K562 (cell line): ENCODE measurements at regions not wholly inside any gene's neighbourhood (a gene's known extent, or its start where the extent isn't known, plus 50 kb on each side); places are given as distances from the start of the nearest gene placed in this dataset.
A peak's percentile ranks its signal among the peaks of the same experiment; 100 is the strongest.

Experiments
- C11orf30 ChIP-seq: fragments of 450-650 bp; IDR thresholded peaks from 2 replicates; pipeline ENCODE4 v1.6.1; 2016; ENCODE audit warnings: low read depth, mild to moderate bottlenecking
- CCAR2 ChIP-seq: fragments of 200-400 bp; formaldehyde crosslinking; IDR thresholded peaks from 2 replicates; pipeline ENCODE4 v1.6.1; 2017; ENCODE audit warnings: mild to moderate bottlenecking, low read depth, low read length
- MAFG ChIP-seq: fragments of 450-650 bp; conservative IDR thresholded peaks from 2 replicates; pipeline ENCODE4 v1.6.1; 2016; ENCODE audit warnings: missing genetic modification characterization, missing compliant biosample characterization
- MAFK ChIP-seq: IDR thresholded peaks from 2 replicates; pipeline ENCODE4 v1.6.1; 2011; ENCODE audit warnings: low read length, improper control_type of control experiment
- MAZ ChIP-seq, 2 experiments: fragments of 450-650 bp in 1 of 2; sonication (generic) in 1 of 2; formaldehyde crosslinking; IDR thresholded peaks in 1 of 2; conservative IDR thresholded peaks in 1 of 2; 2 replicates each; pipeline versions ENCODE4 v1.4.0 to v1.5.0; 2020; ENCODE audit warnings: mild to moderate bottlenecking in 1 of 2, missing genetic modification reagents in 1 of 2
- MTA3 ChIP-seq: fragments of 450-650 bp; formaldehyde crosslinking; IDR thresholded peaks from 2 replicates; pipeline ENCODE4 v1.6.1; 2017; ENCODE audit warnings: mild to moderate bottlenecking, borderline replicate concordance
- NBN ChIP-seq: fragments of 450-650 bp; IDR thresholded peaks from 2 replicates; pipeline ENCODE4 v1.6.1; 2016; ENCODE audit warnings: low read depth, mild to moderate bottlenecking
- SIX5 ChIP-seq, 2 experiments: IDR thresholded peaks; 2 replicates each; pipeline ENCODE4 v1.6.1; 2011; ENCODE audit warnings: low read length in 2 of 2, borderline replicate concordance in 1 of 2, low read depth in 1 of 2, mild to moderate bottlenecking in 1 of 2, moderate library complexity in 1 of 2; ENCODE audit not compliant: insufficient read depth in 1 of 2
- ZBTB17 ChIP-seq: fragments of 450-650 bp; formaldehyde crosslinking; IDR thresholded peaks from 2 replicates; pipeline ENCODE4 v1.4.0; 2020; ENCODE audit warnings: mild to moderate bottlenecking
- ZNF274 ChIP-seq: IDR thresholded peaks from 2 replicates; pipeline ENCODE4 v1.6.1; 2011; ENCODE audit warnings: low read depth, mild to moderate bottlenecking, low read length, moderate library complexity, borderline replicate concordance
- TF ChIP-seq, protein P1 (sequence below): fragments of 450-650 bp; IDR thresholded peaks from 2 replicates; pipeline ENCODE4 v1.6.1; 2016; ENCODE audit warnings: mild to moderate bottlenecking, moderate library complexity
- TF ChIP-seq, protein P2 (sequence below): fragments of 450-650 bp; formaldehyde crosslinking; IDR thresholded peaks from 2 replicates; pipeline ENCODE4 v1.4.0; 2020; ENCODE audit warnings: mild to moderate bottlenecking, mixed read lengths

DNA sequence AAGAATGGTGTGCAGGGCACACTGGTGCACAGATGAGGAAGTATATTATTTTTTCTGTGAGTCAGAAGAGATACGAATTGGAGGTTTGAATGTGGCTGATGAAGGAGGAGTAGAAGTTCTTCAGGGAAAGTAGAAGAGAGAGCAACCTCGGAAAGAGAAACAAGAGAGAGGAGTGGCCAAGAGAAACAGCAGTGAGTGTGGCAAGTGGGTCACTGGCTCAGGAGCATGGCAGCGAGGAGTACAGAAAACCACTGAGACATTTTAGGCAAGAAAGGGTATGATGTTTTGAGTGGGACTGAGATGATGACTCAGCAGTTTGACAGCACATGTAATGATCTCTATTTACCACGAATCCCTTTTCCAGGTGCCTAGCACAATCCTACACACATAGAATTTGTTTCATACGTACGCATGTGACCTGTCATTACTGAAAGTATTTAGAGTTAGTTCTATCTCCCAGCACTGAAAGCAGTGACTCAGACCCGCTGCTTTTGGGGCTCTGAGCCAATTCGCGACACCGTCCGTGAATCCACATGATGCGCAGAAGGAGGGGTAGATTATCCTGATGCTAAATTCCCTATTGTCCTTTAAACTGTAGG is 915.4 kb downstream of the DCDC2C start (continued):
- TF ChIP-seq, protein P1, sequence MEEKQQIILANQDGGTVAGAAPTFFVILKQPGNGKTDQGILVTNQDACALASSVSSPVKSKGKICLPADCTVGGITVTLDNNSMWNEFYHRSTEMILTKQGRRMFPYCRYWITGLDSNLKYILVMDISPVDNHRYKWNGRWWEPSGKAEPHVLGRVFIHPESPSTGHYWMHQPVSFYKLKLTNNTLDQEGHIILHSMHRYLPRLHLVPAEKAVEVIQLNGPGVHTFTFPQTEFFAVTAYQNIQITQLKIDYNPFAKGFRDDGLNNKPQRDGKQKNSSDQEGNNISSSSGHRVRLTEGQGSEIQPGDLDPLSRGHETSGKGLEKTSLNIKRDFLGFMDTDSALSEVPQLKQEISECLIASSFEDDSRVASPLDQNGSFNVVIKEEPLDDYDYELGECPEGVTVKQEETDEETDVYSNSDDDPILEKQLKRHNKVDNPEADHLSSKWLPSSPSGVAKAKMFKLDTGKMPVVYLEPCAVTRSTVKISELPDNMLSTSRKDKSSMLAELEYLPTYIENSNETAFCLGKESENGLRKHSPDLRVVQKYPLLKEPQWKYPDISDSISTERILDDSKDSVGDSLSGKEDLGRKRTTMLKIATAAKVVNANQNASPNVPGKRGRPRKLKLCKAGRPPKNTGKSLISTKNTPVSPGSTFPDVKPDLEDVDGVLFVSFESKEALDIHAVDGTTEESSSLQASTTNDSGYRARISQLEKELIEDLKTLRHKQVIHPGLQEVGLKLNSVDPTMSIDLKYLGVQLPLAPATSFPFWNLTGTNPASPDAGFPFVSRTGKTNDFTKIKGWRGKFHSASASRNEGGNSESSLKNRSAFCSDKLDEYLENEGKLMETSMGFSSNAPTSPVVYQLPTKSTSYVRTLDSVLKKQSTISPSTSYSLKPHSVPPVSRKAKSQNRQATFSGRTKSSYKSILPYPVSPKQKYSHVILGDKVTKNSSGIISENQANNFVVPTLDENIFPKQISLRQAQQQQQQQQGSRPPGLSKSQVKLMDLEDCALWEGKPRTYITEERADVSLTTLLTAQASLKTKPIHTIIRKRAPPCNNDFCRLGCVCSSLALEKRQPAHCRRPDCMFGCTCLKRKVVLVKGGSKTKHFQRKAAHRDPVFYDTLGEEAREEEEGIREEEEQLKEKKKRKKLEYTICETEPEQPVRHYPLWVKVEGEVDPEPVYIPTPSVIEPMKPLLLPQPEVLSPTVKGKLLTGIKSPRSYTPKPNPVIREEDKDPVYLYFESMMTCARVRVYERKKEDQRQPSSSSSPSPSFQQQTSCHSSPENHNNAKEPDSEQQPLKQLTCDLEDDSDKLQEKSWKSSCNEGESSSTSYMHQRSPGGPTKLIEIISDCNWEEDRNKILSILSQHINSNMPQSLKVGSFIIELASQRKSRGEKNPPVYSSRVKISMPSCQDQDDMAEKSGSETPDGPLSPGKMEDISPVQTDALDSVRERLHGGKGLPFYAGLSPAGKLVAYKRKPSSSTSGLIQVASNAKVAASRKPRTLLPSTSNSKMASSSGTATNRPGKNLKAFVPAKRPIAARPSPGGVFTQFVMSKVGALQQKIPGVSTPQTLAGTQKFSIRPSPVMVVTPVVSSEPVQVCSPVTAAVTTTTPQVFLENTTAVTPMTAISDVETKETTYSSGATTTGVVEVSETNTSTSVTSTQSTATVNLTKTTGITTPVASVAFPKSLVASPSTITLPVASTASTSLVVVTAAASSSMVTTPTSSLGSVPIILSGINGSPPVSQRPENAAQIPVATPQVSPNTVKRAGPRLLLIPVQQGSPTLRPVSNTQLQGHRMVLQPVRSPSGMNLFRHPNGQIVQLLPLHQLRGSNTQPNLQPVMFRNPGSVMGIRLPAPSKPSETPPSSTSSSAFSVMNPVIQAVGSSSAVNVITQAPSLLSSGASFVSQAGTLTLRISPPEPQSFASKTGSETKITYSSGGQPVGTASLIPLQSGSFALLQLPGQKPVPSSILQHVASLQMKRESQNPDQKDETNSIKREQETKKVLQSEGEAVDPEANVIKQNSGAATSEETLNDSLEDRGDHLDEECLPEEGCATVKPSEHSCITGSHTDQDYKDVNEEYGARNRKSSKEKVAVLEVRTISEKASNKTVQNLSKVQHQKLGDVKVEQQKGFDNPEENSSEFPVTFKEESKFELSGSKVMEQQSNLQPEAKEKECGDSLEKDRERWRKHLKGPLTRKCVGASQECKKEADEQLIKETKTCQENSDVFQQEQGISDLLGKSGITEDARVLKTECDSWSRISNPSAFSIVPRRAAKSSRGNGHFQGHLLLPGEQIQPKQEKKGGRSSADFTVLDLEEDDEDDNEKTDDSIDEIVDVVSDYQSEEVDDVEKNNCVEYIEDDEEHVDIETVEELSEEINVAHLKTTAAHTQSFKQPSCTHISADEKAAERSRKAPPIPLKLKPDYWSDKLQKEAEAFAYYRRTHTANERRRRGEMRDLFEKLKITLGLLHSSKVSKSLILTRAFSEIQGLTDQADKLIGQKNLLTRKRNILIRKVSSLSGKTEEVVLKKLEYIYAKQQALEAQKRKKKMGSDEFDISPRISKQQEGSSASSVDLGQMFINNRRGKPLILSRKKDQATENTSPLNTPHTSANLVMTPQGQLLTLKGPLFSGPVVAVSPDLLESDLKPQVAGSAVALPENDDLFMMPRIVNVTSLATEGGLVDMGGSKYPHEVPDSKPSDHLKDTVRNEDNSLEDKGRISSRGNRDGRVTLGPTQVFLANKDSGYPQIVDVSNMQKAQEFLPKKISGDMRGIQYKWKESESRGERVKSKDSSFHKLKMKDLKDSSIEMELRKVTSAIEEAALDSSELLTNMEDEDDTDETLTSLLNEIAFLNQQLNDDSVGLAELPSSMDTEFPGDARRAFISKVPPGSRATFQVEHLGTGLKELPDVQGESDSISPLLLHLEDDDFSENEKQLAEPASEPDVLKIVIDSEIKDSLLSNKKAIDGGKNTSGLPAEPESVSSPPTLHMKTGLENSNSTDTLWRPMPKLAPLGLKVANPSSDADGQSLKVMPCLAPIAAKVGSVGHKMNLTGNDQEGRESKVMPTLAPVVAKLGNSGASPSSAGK, result no peak
- TF ChIP-seq MAZ (CRISPR knock-in tag; conservative IDR thresholded peaks at IDR 0.05 in 1 of 2, IDR thresholded peaks at IDR 0.05 in 1 of 2), result no peak
- no peak for TF ChIP-seq MTA3
- peak; percentile 84 for TF ChIP-seq MAFK
- no peak for TF ChIP-seq ZBTB17 (CRISPR knock-in tag)
- TF ChIP-seq, protein P2, sequence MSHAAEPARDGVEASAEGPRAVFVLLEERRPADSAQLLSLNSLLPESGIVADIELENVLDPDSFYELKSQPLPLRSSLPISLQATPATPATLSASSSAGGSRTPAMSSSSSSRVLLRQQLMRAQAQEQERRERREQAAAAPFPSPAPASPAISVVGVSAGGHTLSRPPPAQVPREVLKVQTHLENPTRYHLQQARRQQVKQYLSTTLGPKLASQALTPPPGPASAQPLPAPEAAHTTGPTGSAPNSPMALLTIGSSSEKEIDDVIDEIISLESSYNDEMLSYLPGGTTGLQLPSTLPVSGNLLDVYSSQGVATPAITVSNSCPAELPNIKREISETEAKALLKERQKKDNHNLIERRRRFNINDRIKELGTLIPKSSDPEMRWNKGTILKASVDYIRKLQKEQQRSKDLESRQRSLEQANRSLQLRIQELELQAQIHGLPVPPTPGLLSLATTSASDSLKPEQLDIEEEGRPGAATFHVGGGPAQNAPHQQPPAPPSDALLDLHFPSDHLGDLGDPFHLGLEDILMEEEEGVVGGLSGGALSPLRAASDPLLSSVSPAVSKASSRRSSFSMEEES (CRISPR knock-in tag), result no peak
- no peak for TF ChIP-seq SIX5 (IDR thresholded peaks at IDR 0.05; ENCODE audit: borderline replicate concordance in 1 of 2, insufficient read depth in 1 of 2, low read depth in 1 of 2, low read length in 2 of 2)
- peak; percentile 60; the same call in 1 of the 2 replicates for TF ChIP-seq C11orf30
- no peak for TF ChIP-seq ZNF274
- TF ChIP-seq MAFG (tag), result peak; percentile 85
- no peak for TF ChIP-seq NBN
- TF ChIP-seq CCAR2, result no peak
- TF ChIP-seq, all 486 proteins: peak for 6
